PC-9 (cell line): ENCODE measurements at regions not wholly inside any gene's neighbourhood (a gene's known extent, or its start where the extent isn't known, plus 50 kb on each side); places are given as distances from the start of the nearest gene placed in this dataset.

Experiments
- BruUV-seq: library from RNA; stranded (reverse); fragments of 400-500 nt; replicated peaks from 2 replicates; lab custom pipeline; 2021; lab: Mats Ljungman, UMichigan
- CTCF ChIA-PET: fragments of 300-600 bp; sonication (Branson Sonifier 250); formaldehyde crosslinking; loops from one replicate; lab custom pipeline; 2022; ENCODE audit warnings: antibody characterized with exemption; lab: Charles Lee
- POLR2A ChIA-PET: fragments of 300-600 bp; sonication (Branson Sonifier 250); formaldehyde crosslinking; loops from one replicate; lab custom pipeline; 2022; ENCODE audit warnings: antibody characterized with exemption; ENCODE audit not compliant: unreplicated experiment; lab: Charles Lee
- DNase-seq, 2 experiments: peaks; one replicate each; pipeline versions ENCODE4 v3.0.0 to v3.0.0-alpha.2; 2015 to 2022; ENCODE audit warnings: mixed read lengths in 1 of 2
- H2AFZ ChIP-seq: fragments of 200-600 bp; sonication (generic); 2 replicates; pipeline ENCODE4 v1.8.1; 2017; ENCODE audit warnings: antibody characterized with exemption
- H3F3A ChIP-seq: fragments of 200-600 bp; sonication (generic); 2 replicates; pipeline ENCODE4 v1.8.1; 2017; ENCODE audit warnings: antibody characterized with exemption, mild to moderate bottlenecking, low read depth; ENCODE audit not compliant: insufficient read depth
- H3K27ac ChIP-seq: fragments of 200-600 bp; sonication (generic); 2 replicates; pipeline ENCODE4 v1.6.1; 2016; ENCODE audit warnings: mixed run types
- H3K27me3 ChIP-seq: fragments of 200-600 bp; sonication (generic); 2 replicates; pipeline ENCODE4 v1.6.1; 2016; ENCODE audit warnings: low read depth, mixed run types; ENCODE audit not compliant: insufficient read depth
- H3K36me3 ChIP-seq: fragments of 200-600 bp; sonication (generic); 2 replicates; pipeline ENCODE4 v1.6.1; 2016; ENCODE audit warnings: low read depth, mixed run types
- H3K4me1 ChIP-seq: fragments of 200-600 bp; sonication (generic); replicated peaks from 2 replicates; pipeline ENCODE4 v1.6.1; 2016; ENCODE audit warnings: mixed run types; ENCODE audit not compliant: insufficient read depth
- H3K4me2 ChIP-seq: fragments of 200-600 bp; sonication (generic); 2 replicates; pipeline ENCODE4 v1.6.1; 2017; ENCODE audit warnings: mixed run types
- H3K4me3 ChIP-seq: fragments of 200-600 bp; sonication (generic); 2 replicates; pipeline ENCODE4 v1.6.1; 2016; ENCODE audit warnings: mixed run types
- H3K79me2 ChIP-seq: fragments of 200-600 bp; sonication (generic); 2 replicates; pipeline ENCODE4 v1.6.1; 2017; ENCODE audit warnings: low read depth, mixed run types
- H3K9me2 ChIP-seq: fragments of 200-600 bp; sonication (generic); 2 replicates; pipeline ENCODE4 v1.8.1; 2017; ENCODE audit warnings: mild to moderate bottlenecking; ENCODE audit not compliant: insufficient read depth
- H3K9me3 ChIP-seq: fragments of 200-600 bp; sonication (generic); 2 replicates; pipeline ENCODE4 v1.8.1; 2016; ENCODE audit warnings: low read depth; ENCODE audit not compliant: insufficient read depth
- H4K20me1 ChIP-seq: fragments of 200-600 bp; sonication (generic); 2 replicates; pipeline ENCODE4 v1.8.1; 2017; ENCODE audit not compliant: insufficient read depth
- CTCF ChIP-seq: fragments of 200-600 bp; sonication (generic); conservative IDR thresholded peaks from 2 replicates; pipeline ENCODE4 v1.6.1; 2017; ENCODE audit warnings: mixed run types, antibody characterized with exemption, mild to moderate bottlenecking, moderate library complexity
- EZH2 ChIP-seq: fragments of 200-600 bp; sonication (generic); IDR thresholded peaks from 2 replicates; pipeline ENCODE4 v1.8.0; 2017; ENCODE audit warnings: antibody characterized with exemption, low read depth
- intact Hi-C: fragments of 100-400 bp; cut with micrococcal nuclease; formaldehyde crosslinking; loops from one replicate; pipeline ENCODE4 v1.10.0; 2022; ENCODE audit not compliant: unreplicated experiment

GRCh38 chr2:49296107-49296867, 142.0 kb upstream of the FSHR start:
- no peaks in the 10 kb centered on the region for H3K9me3 ChIP-seq
- no peaks in the 10 kb centered on the region for H4K20me1 ChIP-seq
- BruUV-seq, result no TSS peak
- intact Hi-C loops, result no loop called here
- CTCF ChIA-PET, result no interaction called here
- no peak overlapping the region for H3K4me2 ChIP-seq
- H3K4me3 ChIP-seq, result no peak overlapping the region
- H3F3A ChIP-seq, result no peaks in the 10 kb centered on the region
- POLR2A ChIA-PET, result no interaction called here
- H3K4me1 ChIP-seq, result no peaks in the 10 kb centered on the region
- H3K27ac ChIP-seq, result no peak overlapping the region
- H3K27me3 ChIP-seq, result no peaks in the 10 kb centered on the region
- H3K9me2 ChIP-seq, result no peaks in the 10 kb centered on the region
- no peak for DNase-seq
- TF ChIP-seq EZH2, result no peak
- no peak for TF ChIP-seq CTCF
- no peaks in the 10 kb centered on the region for H3K79me2 ChIP-seq
- no peak overlapping the region for H2AFZ ChIP-seq
- H3K36me3 ChIP-seq, result no peaks in the 10 kb centered on the region

DNA sequence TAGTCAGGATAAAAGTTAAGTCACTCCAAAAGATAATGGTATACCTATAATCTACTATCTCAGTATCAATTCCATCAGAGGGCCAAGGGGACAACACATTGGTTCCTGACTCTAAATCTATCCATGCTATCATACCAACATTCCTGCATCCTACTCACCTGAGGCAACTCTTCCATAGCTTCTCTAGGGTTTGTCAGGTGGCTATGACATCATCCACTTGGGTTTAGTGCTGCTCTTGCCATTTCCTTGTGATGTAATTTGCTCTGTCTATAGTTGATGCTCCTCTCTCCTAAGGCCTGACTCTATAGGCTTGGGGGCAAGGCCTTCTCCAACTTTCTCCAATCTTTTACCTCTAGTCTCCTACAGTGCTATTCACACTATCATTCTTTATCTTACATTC, 139.9 kb upstream of the FSHR start:
- intact Hi-C loops, result no loop called here

DNA sequence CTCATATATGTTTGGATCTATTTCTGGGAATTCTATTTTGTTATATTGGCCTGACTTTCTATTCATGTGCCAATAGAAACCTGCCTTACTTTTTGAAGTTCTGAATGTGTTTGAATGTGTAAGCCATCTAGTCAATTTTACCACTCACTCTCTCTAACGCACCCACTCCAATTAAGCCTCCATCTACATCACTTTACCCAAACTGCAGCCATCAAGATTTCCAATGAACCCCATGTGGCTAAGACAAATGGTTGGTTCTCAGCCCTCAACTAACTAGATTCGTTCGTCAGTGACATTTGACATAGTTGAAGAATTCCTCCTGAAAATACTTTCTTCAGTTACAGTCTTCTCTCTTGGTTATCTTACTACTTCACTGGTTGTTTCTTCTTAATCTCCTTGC, 137.3 kb upstream of the FSHR start:
- H3K9me2 ChIP-seq, result no peaks in the 10 kb centered on the region
- no peak overlapping the region for H2AFZ ChIP-seq
- DNase-seq, result no peak
- intact Hi-C loops, result no loop called here
- H4K20me1 ChIP-seq, result no peaks in the 10 kb centered on the region
- no peaks in the 10 kb centered on the region for H3K9me3 ChIP-seq
- H3K4me1 ChIP-seq, result no peaks in the 10 kb centered on the region
- CTCF ChIA-PET, result no interaction called here
- H3K27ac ChIP-seq, result no peak overlapping the region
- BruUV-seq, result no TSS peak
- no peaks in the 10 kb centered on the region for H3F3A ChIP-seq
- no peak overlapping the region for H3K4me2 ChIP-seq
- no peak overlapping the region for H3K4me3 ChIP-seq
- H3K36me3 ChIP-seq, result no peaks in the 10 kb centered on the region
- TF ChIP-seq CTCF (no peak), EZH2 (no peak)
- H3K27me3 ChIP-seq, result no peaks in the 10 kb centered on the region
- no peaks in the 10 kb centered on the region for H3K79me2 ChIP-seq
- POLR2A ChIA-PET, result no interaction called here

More for the DNA sequence above, 139.9 kb upstream of the FSHR start:
- ChIA-PET CTCF (no interaction called here), POLR2A (no interaction called here)
- TF ChIP-seq EZH2 (no peak), CTCF (no peak)
- H3K9me3 ChIP-seq, result no peaks in the 10 kb centered on the region
- DNase-seq, result no peak
- no peaks in the 10 kb centered on the region for H3F3A ChIP-seq
- no peak overlapping the region for H3K4me2 ChIP-seq
- H3K4me1 ChIP-seq, result no peaks in the 10 kb centered on the region
- no peak overlapping the region for H3K4me3 ChIP-seq
- H4K20me1 ChIP-seq, result no peaks in the 10 kb centered on the region
- no peaks in the 10 kb centered on the region for H3K27me3 ChIP-seq
- H2AFZ ChIP-seq, result no peak overlapping the region
- H3K79me2 ChIP-seq, result no peaks in the 10 kb centered on the region
- BruUV-seq, result no TSS peak
- H3K36me3 ChIP-seq, result no peaks in the 10 kb centered on the region
- H3K9me2 ChIP-seq, result no peaks in the 10 kb centered on the region
- H3K27ac ChIP-seq, result no peak overlapping the region
